Embryonic facial prominence (tissue), 1 donor: ENCODE measurements at regions not wholly inside any gene's neighbourhood (a gene's known extent, or its start where the extent isn't known, plus 50 kb on each side); places are given as distances from the start of the nearest gene placed in this dataset.

ENCODE experiments used
- DNase-seq: peaks from one replicate; pipeline ENCODE4 v3.0.0-alpha.2; 2016; ENCODE audit errors: extremely low spot score

DNA sequence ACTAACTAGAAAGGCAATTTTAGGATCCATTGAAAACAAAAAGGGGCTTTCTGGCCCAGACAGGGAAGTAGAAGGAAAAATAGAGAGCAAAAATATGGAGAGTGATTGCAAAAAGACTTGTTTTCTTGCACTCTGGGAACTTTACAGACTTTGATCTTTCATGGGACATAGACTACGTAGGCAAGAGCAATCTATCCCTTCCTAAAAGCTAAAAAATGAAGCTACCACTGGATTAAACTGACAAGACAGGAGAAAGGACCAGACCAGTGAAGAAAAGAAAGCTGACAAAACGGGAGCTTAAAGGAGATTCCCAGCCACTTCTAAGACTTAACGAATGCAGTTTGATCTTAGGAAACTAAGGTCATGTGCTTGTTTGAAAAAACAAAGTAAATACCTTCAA lies 524.5 kb downstream of the KLF5 start:
- no peak for DNase-seq

- no peak for DNase-seq
Measured at GRCh38 chr13:73580513-73581267, 521.9 kb downstream of the KLF5 start.

GRCh38 chr13:73579574-73580274 lies 520.9 kb downstream of the KLF5 start:
- no peak for DNase-seq

DNA sequence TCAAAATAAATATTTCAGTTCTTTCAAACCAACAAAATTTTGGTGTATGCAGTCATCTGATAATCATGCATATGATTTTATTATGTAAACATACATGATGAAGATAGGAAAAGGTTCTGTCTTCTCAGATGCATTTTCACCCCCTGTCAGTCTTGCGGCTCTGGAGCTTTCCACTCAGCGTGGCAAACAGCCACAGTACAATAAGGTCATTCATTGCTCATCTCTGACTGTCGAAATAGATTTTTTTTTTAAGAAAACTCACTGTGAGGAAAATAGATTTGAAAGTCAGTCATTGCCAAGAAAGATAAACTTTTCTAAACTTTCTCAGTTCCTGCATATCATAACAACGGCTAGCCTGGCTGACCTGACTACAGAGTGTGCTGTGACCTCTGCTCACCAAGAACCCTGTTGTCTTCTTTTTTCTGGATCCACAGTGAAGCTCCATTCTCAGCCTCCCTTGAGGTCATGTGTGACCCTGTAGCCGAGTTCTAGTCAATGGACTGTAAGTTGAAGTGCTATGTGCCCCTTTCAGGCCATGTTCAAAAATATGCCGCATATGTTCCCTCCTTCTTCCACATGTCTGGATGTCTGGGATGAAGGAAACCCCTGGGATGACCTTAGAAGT lies 519.6 kb downstream of the KLF5 start:
- no peak for DNase-seq

DNA sequence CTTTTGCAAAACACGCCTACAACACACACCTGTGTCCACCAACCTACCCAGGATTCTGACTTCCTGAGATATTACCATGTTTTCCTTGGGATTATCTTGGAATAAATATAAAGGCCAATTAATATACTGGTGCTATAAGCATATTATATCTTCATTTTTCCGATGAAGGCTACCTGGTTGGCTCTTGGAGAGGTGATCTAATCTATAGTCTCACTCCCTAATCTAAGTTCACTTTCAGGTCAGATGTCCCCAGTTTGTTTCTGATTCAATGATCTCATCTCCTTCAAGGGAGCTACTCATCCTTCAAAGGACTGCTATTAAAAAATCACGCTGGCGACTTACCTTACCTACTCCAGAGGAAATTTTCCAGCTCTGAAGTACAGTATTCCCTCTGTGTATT lies 517.5 kb downstream of the KLF5 start:
- no peak for DNase-seq

DNA sequence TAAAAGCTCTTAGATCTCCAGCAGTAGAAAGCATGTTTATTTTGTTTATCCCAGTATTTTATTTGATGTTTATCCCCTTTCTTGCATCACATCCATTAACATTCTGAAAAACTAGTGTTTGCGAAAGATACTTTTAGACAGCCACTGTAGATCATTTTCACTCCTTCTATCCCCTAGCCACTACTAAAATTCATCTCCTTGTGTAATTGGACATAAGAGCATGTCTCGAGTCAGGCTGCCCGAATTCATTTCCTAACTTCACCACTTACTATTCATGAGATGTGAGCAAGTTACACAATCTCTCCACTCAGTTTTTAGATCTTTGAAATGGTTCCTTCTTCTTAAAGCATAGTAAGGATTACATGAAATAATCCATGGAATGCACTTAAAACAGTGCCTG lies 514.0 kb downstream of the KLF5 start:
- DNase-seq, result no peak

GRCh38 chr13:73571376-73571775 lies 512.6 kb downstream of the KLF5 start:
- no peak for DNase-seq

DNA sequence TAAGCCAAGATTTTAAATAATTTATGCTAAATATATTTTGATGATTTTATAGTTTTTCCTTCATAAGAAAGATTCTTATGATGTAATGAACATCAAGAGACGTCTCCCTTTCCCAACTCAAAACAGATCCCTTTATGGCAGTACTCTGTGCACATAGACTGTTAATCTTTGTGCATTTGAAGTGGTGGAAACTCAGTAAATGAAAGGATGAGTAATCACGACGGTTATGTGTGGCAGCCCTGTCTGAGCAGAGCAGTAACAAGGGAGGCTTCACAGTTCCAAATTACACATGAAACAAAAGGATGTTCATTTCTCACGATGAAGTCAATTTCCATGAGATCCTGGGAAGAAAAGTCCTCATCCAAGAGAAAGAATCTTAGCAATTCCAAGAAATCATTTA lies 498.1 kb downstream of the KLF5 start:
- no peak for DNase-seq

GRCh38 chr13:73556128-73556527 lies 497.3 kb downstream of the KLF5 start:
- DNase-seq, result no peak

DNA sequence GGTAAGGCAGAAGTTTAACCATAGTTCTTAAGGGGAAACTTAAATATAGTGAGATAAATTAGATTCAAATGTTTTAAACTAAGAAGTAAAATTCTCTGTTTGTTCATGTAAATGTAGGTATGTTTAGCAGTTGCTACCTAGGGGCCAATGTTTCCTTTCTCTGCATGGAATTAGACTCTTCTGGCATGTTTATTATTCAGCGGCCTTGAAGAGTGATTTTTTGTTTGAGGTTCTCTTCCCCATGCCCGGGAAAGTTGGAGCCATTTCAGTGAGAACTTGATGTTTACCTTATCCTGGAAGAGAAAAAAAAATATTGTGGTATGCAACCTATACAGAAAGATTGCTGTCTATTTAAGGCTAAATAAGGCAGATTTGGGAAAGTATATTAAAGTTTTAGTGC lies 492.9 kb downstream of the KLF5 start:
- DNase-seq, result no peak

DNA sequence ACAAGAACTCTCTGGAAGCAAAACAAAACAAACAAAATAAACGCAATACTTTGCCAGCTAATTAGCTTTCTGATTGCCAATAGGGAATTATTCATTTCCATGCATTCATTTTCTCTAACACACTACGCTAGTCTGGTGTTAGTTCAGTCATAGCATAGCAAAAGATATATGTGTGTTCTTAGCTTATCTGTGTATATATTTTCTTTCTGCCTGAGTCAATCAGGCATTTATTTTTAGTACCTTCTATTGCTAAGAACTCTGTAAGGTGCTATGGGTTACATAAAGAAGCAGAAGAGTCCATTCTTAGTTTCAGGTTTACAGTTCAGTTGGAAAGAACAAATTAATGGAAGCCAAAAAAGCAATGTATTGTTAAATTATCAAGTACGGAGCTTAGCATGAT lies 490.9 kb downstream of the KLF5 start:
- DNase-seq, result no peak

DNA sequence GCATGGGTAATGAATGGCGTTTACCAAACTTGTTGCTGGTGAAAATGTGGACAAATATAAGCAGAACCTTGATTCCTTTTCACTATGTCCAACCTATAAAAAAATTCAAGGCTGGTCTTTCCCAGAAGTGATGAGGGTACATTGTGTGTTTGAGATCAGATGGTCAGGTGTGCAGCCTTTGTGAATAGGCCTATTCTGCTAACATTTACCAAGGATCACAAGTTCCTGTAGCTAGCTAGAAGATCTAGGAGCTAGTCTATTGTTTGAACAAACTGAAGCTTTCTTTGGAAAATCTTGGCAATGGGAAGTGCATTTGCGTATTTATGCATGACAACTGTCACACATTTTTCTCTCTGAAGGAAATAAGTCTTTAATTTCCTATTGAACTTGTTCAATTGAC lies 489.6 kb downstream of the KLF5 start:
- DNase-seq, result no peak

- no peak for DNase-seq
Measured at GRCh38 chr13:73547239-73547638, 488.4 kb downstream of the KLF5 start.

DNA sequence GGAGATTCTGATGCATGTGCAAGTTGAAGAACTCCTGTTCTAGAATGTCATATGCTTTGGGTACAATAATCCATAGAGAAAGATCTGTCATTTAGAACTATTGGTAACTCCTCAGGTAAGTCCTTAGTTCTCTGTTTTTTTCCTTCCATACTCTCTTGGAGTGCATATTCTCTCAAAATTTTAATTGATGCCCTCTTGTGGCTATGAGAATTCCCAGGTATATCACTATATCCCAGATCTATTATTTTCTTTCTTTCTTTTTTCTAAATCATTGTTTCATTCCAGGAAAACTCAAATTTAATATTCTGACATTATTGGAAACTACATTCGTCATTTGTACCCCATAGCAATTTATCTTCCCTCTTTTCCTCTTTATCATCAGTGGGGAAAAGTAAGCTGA lies 485.4 kb downstream of the KLF5 start:
- no peak for DNase-seq

- no peak for DNase-seq
Measured at GRCh38 chr13:73542446-73542845, 483.6 kb downstream of the KLF5 start.

GRCh38 chr13:73536865-73537264 lies 478.1 kb downstream of the KLF5 start:
- DNase-seq, result no peak

DNA sequence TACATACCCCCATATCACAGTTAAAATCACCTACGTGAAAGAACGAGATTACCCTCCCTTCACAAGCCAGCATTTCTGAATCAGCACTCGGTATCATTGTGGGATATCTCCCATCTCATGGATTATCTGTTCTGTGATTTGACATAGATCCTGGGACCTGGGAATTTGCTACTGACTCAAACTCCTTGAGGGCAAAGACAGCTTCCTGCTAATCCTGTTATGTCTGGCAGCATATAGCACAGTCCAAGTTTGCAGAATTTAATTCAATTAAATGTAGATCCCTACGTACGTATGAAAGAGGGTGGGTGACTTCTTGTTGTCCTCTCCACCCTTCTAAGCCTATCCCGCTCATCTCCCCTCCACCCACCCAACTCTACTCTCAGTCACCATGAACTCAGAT lies 476.5 kb downstream of the KLF5 start:
- DNase-seq, result no peak

GRCh38 chr13:73532987-73533510 lies 474.2 kb downstream of the KLF5 start:
- no peak for DNase-seq

DNA sequence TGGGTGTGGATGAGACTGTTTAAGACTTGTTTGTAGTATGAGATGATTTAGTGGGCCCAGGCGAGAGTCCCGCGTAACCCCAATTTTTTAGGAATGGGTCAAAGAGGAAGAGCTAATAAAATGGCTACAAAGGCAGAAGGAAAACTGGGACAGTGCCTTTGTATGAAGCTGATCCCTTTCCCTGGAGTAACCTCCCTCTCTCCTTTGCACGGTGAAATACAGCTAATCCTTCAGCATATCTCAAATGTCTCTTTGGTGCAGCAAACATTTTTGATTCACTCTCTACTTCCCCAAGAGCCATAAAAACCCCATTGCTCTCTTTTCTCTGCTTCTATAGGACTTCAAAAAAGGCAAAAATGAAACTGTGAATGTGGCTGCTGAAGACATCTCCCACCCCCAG lies 473.8 kb downstream of the KLF5 start:
- DNase-seq, result no peak

DNA sequence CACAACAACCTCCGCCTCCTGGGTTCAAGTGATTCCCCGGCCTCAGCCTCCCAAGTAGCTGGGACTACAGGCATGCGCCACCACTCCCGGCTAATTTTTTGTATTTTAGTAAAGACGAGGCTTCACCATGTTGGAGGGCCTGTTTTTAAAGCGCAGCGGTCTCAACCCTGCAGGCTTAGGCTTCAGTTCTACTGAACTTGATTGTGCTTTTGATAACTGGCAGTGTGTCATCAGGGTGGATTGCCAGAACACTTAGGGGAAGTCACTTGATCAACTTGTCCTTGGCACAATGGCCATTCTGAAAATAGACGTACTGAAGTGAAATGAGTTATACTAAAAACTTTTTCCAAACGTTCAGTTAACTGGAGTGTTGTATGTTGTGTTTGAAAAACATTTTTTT lies 472.2 kb downstream of the KLF5 start:
- no peak for DNase-seq

DNA sequence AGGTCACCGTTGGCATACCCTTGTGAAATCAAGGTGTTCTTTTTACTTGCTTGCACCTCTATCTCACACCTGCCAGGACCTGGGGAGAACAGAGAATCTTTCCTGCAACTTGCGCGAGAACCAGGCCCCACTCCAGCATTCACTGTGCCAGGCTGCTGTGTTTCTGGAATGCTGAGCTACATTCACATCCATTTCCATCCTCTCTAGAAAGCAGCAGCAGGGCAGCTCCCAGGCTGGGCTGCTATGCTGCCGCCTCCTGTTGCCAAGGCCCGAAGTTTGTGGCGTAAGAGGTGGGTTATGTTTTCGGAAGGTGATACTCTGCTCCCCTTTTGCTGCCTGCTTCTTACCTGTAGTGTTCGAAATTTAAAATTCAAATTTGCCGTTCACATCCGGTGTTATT lies 464.1 kb downstream of the KLF5 start:
- no peak for DNase-seq

GRCh38 chr13:73521985-73522524 lies 463.2 kb downstream of the KLF5 start:
- DNase-seq, result no peak

- DNase-seq, result no peak
Measured at GRCh38 chr13:73521290-73521624, 462.5 kb downstream of the KLF5 start.
